ENCODE measurements at regions not wholly inside any gene's neighbourhood (a gene's known extent, or its start where the extent isn't known, plus 50 kb on each side); places are given as distances from the start of the nearest gene placed in this dataset.

- Mint-ChIP-seq H3K27me3 (peaks cover 1% of the 10 kb centered on the region), H3K4me1 (peaks cover 23% of the 10 kb centered on the region), H3K36me3 (ENCODE audit: insufficient read depth) (no peaks in the 10 kb centered on the region), H3K4me3 (no peak overlapping the region), H3K9me3 (no peaks in the 10 kb centered on the region), H3K27ac (ENCODE audit: low read depth) (no peak overlapping the region)
- DNase-seq (ENCODE audit: low spot score in 2 of 2) = no peak
- ATAC-seq (replicated peaks; ENCODE audit: extremely low read depth, poor library complexity, severe bottlenecking) = no peak
These were observed 79.1 kb downstream of the ZNF365 start for GRCh38 chr10:62453274-62453673.

- no peaks in the 10 kb centered on the region for H3K27me3 Mint-ChIP-seq
- ATAC-seq (replicated peaks; ENCODE audit: extremely low read depth, poor library complexity, severe bottlenecking) (no peak), DNase-seq (ENCODE audit: low spot score in 2 of 2) (no peak)
- no peak overlapping the region for H3K27ac Mint-ChIP-seq (ENCODE audit: low read depth)
- H3K9me3 Mint-ChIP-seq = no peaks in the 10 kb centered on the region
- peaks cover 24% of the 10 kb centered on the region for H3K4me1 Mint-ChIP-seq
- H3K36me3 Mint-ChIP-seq (ENCODE audit: insufficient read depth) = no peaks in the 10 kb centered on the region
- no peak overlapping the region for H3K4me3 Mint-ChIP-seq
These were observed 80.7 kb downstream of the ZNF365 start for GRCh38 chr10:62454687-62455397.

- Mint-ChIP-seq H3K4me3 (peak overlapping the region; percentile 28), H3K27ac (ENCODE audit: low read depth) (no peak overlapping the region), H3K9me3 (no peaks in the 10 kb centered on the region), H3K4me1 (peaks cover 24% of the 10 kb centered on the region), H3K36me3 (ENCODE audit: insufficient read depth) (no peaks in the 10 kb centered on the region), H3K27me3 (no peaks in the 10 kb centered on the region)
- ATAC-seq (replicated peaks; ENCODE audit: extremely low read depth, poor library complexity, severe bottlenecking) = no peak
- no peak for DNase-seq (ENCODE audit: low spot score in 2 of 2)
These were observed 82.5 kb downstream of the ZNF365 start for GRCh38 chr10:62456611-62457101.

- Mint-ChIP-seq H3K4me3 (peak overlapping the region; percentile 28), H3K9me3 (no peaks in the 10 kb centered on the region), H3K27ac (ENCODE audit: low read depth) (no peak overlapping the region), H3K27me3 (no peaks in the 10 kb centered on the region), H3K36me3 (ENCODE audit: insufficient read depth) (no peaks in the 10 kb centered on the region), H3K4me1 (peaks cover 24% of the 10 kb centered on the region)
- peak; percentile 38 for ATAC-seq (replicated peaks; ENCODE audit: extremely low read depth, poor library complexity, severe bottlenecking)
- no peak for DNase-seq (ENCODE audit: low spot score in 2 of 2)
These were observed 83.0 kb downstream of the ZNF365 start for GRCh38 chr10:62457196-62457595.

GRCh38 chr10:62457598-62457997 lies 83.4 kb downstream of the ZNF365 start:
- H3K36me3 Mint-ChIP-seq (ENCODE audit: insufficient read depth) = no peaks in the 10 kb centered on the region
- ATAC-seq (replicated peaks; ENCODE audit: extremely low read depth, poor library complexity, severe bottlenecking) = peak; percentile 61

GRCh38 chr10:62459072-62459471 lies 84.9 kb downstream of the ZNF365 start:
- H3K9me3 Mint-ChIP-seq = no peaks in the 10 kb centered on the region
- no peaks in the 10 kb centered on the region for H3K27me3 Mint-ChIP-seq
- DNase-seq (ENCODE audit: low spot score in 2 of 2) (no peak), ATAC-seq (replicated peaks; ENCODE audit: extremely low read depth, poor library complexity, severe bottlenecking) (no peak)
- no peak overlapping the region for H3K4me3 Mint-ChIP-seq
- H3K36me3 Mint-ChIP-seq (ENCODE audit: insufficient read depth) = no peaks in the 10 kb centered on the region
- no peak overlapping the region for H3K27ac Mint-ChIP-seq (ENCODE audit: low read depth)
- peaks cover 24% of the 10 kb centered on the region for H3K4me1 Mint-ChIP-seq

More at GRCh38 chr10:62457598-62457997, 83.4 kb downstream of the ZNF365 start:
- H3K27me3 Mint-ChIP-seq = no peaks in the 10 kb centered on the region
- no peak for DNase-seq (ENCODE audit: low spot score in 2 of 2)
- peaks cover 24% of the 10 kb centered on the region for H3K4me1 Mint-ChIP-seq
- peak overlapping the region; percentile 12 for H3K4me3 Mint-ChIP-seq
- H3K9me3 Mint-ChIP-seq = no peaks in the 10 kb centered on the region
- H3K27ac Mint-ChIP-seq (ENCODE audit: low read depth) = no peak overlapping the region

GRCh38 chr10:62459500-62459899 lies 85.3 kb downstream of the ZNF365 start:
- Mint-ChIP-seq H3K4me3 (no peak overlapping the region), H3K9me3 (no peaks in the 10 kb centered on the region), H3K27ac (ENCODE audit: low read depth) (no peak overlapping the region), H3K36me3 (ENCODE audit: insufficient read depth) (peaks cover 2% of the 10 kb centered on the region), H3K4me1 (peaks cover 24% of the 10 kb centered on the region), H3K27me3 (no peaks in the 10 kb centered on the region)
- ATAC-seq (replicated peaks; ENCODE audit: extremely low read depth, poor library complexity, severe bottlenecking) (no peak), DNase-seq (ENCODE audit: low spot score in 2 of 2) (no peak)

GRCh38 chr10:62460393-62460792 lies 86.2 kb downstream of the ZNF365 start:
- ATAC-seq (replicated peaks; ENCODE audit: extremely low read depth, poor library complexity, severe bottlenecking) = no peak
- peaks cover 24% of the 10 kb centered on the region for H3K4me1 Mint-ChIP-seq
- no peaks in the 10 kb centered on the region for H3K9me3 Mint-ChIP-seq
- no peak for DNase-seq (ENCODE audit: low spot score in 2 of 2)
- peaks cover 2% of the 10 kb centered on the region for H3K36me3 Mint-ChIP-seq (ENCODE audit: insufficient read depth)
- no peak overlapping the region for H3K4me3 Mint-ChIP-seq
- H3K27ac Mint-ChIP-seq (ENCODE audit: low read depth) = no peak overlapping the region
- no peaks in the 10 kb centered on the region for H3K27me3 Mint-ChIP-seq

- Mint-ChIP-seq H3K9me3 (no peaks in the 10 kb centered on the region), H3K4me3 (no peak overlapping the region), H3K27ac (ENCODE audit: low read depth) (no peak overlapping the region), H3K4me1 (peaks cover 23% of the 10 kb centered on the region), H3K36me3 (ENCODE audit: insufficient read depth) (peaks cover 2% of the 10 kb centered on the region), H3K27me3 (no peaks in the 10 kb centered on the region)
- DNase-seq (ENCODE audit: low spot score in 2 of 2) (no peak), ATAC-seq (replicated peaks; ENCODE audit: extremely low read depth, poor library complexity, severe bottlenecking) (no peak)
These were observed 87.0 kb downstream of the ZNF365 start for GRCh38 chr10:62461120-62461519.

GRCh38 chr10:62462461-62462860 lies 88.3 kb downstream of the ZNF365 start:
- DNase-seq (ENCODE audit: low spot score in 2 of 2) (no peak), ATAC-seq (replicated peaks; ENCODE audit: extremely low read depth, poor library complexity, severe bottlenecking) (no peak)
- no peaks in the 10 kb centered on the region for H3K27me3 Mint-ChIP-seq
- no peak overlapping the region for H3K27ac Mint-ChIP-seq (ENCODE audit: low read depth)
- peaks cover 10% of the 10 kb centered on the region for H3K4me1 Mint-ChIP-seq
- no peak overlapping the region for H3K4me3 Mint-ChIP-seq
- no peaks in the 10 kb centered on the region for H3K9me3 Mint-ChIP-seq
- peaks cover 2% of the 10 kb centered on the region for H3K36me3 Mint-ChIP-seq (ENCODE audit: insufficient read depth)

GRCh38 chr10:62463364-62463763 lies 89.2 kb downstream of the ZNF365 start:
- H3K36me3 Mint-ChIP-seq (ENCODE audit: insufficient read depth) = peaks cover 2% of the 10 kb centered on the region
- peaks cover under 1% of the 10 kb centered on the region for H3K4me1 Mint-ChIP-seq
- no peaks in the 10 kb centered on the region for H3K27me3 Mint-ChIP-seq
- no peak overlapping the region for H3K27ac Mint-ChIP-seq (ENCODE audit: low read depth)
- DNase-seq (ENCODE audit: low spot score in 2 of 2) = no peak
- no peak for ATAC-seq (replicated peaks; ENCODE audit: extremely low read depth, poor library complexity, severe bottlenecking)
- H3K9me3 Mint-ChIP-seq = no peaks in the 10 kb centered on the region
- H3K4me3 Mint-ChIP-seq = no peak overlapping the region

GRCh38 chr10:62464308-62464707 lies 90.1 kb downstream of the ZNF365 start:
- no peaks in the 10 kb centered on the region for H3K4me1 Mint-ChIP-seq
- H3K27me3 Mint-ChIP-seq = no peaks in the 10 kb centered on the region
- H3K4me3 Mint-ChIP-seq = no peak overlapping the region
- no peaks in the 10 kb centered on the region for H3K9me3 Mint-ChIP-seq
- ATAC-seq (replicated peaks; ENCODE audit: extremely low read depth, poor library complexity, severe bottlenecking) (no peak), DNase-seq (ENCODE audit: low spot score in 2 of 2) (no peak)
- no peak overlapping the region for H3K27ac Mint-ChIP-seq (ENCODE audit: low read depth)
- H3K36me3 Mint-ChIP-seq (ENCODE audit: insufficient read depth) = peaks cover 2% of the 10 kb centered on the region

- ATAC-seq (replicated peaks; ENCODE audit: extremely low read depth, poor library complexity, severe bottlenecking) (no peak), DNase-seq (ENCODE audit: low spot score in 2 of 2) (no peak)
- peaks cover 2% of the 10 kb centered on the region for H3K36me3 Mint-ChIP-seq (ENCODE audit: insufficient read depth)
- no peak overlapping the region for H3K4me3 Mint-ChIP-seq
- no peaks in the 10 kb centered on the region for H3K4me1 Mint-ChIP-seq
- H3K9me3 Mint-ChIP-seq = no peaks in the 10 kb centered on the region
- H3K27me3 Mint-ChIP-seq = no peaks in the 10 kb centered on the region
- H3K27ac Mint-ChIP-seq (ENCODE audit: low read depth) = no peak overlapping the region
These were observed 92.4 kb downstream of the ZNF365 start for GRCh38 chr10:62466590-62466989.
